OCI-LY1 (cell line): ENCODE measurements at regions not wholly inside any gene's neighbourhood (a gene's known extent, or its start where the extent isn't known, plus 50 kb on each side); places are given as distances from the start of the nearest gene placed in this dataset.

Experiments used
- CTCF ChIP-seq: fragments of 200-600 bp; sonication (generic), shearing (Covaris generic); IDR thresholded peaks from 2 replicates; pipeline ENCODE4 v1.5.1; 2017; ENCODE audit warnings: mild to moderate bottlenecking, antibody characterized with exemption, low read length, moderate library complexity, mixed read lengths
- EZH2 ChIP-seq: fragments of 200-600 bp; sonication (generic), shearing (Covaris generic); IDR thresholded peaks from 2 replicates; pipeline ENCODE4 v1.8.0; 2017; ENCODE audit warnings: borderline replicate concordance, mixed run types, mild to moderate bottlenecking, antibody characterized with exemption, low read length, moderate library complexity, mixed read lengths

- TF ChIP-seq CTCF (no peak), EZH2 (no peak)
Measured at GRCh38 chr6:25050356-25050755, 114.6 kb upstream of the RIPOR2 start.
